Putamen (tissue), 1 donor: ENCODE measurements at regions not wholly inside any gene's neighbourhood (a gene's known extent, or its start where the extent isn't known, plus 50 kb on each side); places are given as distances from the start of the nearest gene placed in this dataset.
"Not testable (repeated sequence)": the region's sequence is repeated elsewhere in the genome, so short reads cannot be mapped to it uniquely, and the experiment has no call there.

Experiments
- DNase-seq: peaks from one replicate; pipeline ENCODE4 v3.0.0-alpha.2; 2016; ENCODE audit warnings: low spot score

DNA sequence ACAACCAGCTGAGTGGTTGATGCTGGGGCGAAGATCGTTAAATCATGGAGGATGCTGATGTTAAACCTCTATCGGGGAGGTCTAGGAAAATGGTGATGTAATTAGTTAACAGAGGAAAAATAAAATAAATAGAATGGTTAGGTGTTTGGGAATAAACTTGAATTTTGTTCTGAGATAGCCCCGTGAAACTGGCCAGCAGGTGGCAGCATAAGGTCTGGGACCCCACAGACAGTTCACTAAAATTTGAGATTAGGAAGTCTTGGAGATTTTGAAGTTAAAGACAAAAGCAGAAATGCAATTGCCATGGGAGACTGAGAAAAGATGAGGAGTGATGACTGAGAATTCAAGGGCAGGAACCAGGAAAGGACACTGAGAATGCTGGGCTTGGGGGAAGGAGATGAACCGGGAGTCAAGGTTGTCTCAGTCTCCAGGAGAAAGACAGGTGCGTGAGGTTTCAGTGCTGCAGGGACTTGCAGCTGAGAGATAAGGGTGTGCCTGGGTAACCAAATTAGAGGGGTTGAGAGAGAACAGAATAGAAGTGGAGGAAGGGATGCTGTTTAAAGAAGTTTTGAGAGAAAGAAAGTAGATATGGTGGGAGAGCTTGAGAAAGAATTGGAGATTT lies 248.0 kb downstream of the ZNF92 start:
- DNase-seq, result not testable (repeated sequence)

DNA sequence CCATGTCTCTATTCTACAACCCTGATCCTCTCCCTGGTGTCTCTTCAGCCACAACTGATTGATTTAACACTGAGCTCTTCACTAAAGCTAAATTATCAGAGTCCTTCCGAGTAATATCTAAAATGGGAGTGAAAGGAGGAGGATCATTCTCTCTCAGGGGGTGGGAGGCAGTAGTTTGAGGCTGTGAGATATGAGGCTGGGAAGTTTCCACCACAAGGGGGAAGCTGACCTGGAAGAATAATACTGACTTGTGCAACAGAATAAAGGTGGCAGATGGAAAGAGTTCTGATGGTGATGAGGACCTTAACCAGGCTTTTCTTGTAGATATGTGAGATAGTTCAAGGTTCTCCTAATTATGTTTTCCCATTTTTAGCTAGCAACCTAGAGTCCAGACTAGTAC lies 241.6 kb upstream of the VKORC1L1 start:
- DNase-seq, result not testable (repeated sequence)

DNA sequence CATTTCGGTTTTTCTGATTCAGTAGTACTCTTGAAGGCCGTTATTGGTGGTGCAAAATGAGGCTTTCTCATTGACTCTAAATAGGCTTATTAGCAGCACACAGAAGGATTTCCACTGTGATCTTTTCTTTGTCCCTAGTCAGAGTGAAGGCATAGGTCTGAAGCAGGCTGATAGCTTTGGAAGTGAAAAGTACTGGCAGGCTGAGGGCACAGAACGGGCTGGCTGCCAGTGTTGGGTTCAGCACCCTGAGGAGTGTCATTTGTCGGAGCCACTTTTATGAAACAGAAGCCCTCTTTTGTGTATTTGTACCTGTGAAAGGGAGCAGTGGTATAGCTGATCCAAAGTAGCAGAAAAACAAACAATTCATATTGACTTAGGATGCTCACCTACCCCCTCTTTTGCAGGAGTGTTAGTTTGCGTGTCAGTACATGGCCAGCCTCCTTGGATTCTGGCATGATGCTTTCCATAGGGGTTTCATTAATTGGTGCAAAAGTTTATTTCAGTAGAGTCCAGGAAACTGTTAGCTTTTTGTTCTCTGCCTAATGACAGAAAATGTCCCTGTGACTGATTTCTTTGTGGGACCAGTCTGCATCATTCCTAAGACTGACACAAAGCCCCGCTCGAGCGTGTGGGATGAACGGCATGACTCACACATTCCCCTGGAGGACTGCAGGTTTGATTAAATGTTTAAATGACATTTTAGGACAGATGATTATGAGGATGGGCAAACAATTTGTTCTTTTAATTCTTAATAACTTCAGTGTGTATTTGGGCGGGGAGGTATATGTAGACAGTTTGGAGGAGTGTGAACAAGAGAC lies 239.1 kb upstream of the VKORC1L1 start:
- not testable (repeated sequence) for DNase-seq

DNA sequence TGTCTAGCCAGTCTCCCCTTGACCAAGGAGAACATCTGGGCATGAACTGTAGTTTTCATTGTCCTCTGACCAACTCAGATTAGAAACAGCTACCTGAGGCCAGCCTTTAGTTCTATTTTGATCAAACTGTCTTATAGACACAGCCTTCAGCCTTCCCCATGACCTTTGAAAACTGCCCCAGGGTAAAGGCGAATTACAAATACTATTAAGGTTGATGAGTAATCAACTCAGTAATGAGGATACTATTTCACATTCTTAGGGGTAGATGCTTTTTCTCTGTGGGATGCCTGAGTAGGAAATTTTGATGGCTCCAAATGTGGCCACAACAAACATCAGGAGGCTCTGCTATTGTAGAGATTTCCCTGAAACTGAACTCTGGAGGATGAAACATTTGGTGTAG lies 234.0 kb upstream of the VKORC1L1 start:
- DNase-seq, result not testable (repeated sequence)

DNA sequence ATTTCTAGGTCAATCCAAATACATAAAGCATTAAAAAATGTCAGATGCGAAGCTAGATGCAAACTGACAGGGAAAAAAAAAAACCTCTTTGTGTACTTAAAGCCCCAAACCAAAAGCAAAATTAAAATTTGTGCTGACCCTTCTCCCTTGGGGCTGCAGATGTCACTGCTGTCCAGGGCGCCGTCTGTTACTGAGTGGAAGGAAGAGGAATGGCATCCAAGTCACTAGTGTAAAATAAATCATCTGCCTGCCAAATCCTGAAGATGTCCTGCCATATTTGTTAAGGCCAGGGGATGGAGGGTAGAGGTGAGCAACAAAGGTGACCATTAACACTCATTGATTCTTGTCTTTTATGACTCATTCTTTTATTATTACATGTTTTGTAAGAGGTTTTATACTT lies 233.2 kb upstream of the VKORC1L1 start:
- not testable (repeated sequence) for DNase-seq

DNA sequence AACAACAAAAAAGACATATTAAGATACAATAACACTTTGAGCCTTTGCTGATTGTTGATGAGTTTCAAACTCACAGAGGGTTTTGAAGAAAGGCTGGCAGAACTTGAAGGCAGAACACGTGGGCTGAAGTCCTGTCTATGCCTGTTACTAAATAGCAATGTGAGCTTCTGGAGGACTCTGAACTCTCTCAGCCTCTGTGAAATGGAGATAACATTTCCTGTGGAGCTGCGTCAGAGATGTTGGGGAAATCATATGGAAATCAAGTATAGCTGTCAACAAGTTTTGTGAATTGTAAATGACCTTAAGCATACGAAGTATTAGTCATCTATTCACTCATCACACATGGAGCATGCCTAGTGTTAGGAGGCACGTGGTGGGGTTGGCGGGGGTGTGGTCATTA lies 229.4 kb upstream of the VKORC1L1 start:
- DNase-seq, result not testable (repeated sequence)

DNA sequence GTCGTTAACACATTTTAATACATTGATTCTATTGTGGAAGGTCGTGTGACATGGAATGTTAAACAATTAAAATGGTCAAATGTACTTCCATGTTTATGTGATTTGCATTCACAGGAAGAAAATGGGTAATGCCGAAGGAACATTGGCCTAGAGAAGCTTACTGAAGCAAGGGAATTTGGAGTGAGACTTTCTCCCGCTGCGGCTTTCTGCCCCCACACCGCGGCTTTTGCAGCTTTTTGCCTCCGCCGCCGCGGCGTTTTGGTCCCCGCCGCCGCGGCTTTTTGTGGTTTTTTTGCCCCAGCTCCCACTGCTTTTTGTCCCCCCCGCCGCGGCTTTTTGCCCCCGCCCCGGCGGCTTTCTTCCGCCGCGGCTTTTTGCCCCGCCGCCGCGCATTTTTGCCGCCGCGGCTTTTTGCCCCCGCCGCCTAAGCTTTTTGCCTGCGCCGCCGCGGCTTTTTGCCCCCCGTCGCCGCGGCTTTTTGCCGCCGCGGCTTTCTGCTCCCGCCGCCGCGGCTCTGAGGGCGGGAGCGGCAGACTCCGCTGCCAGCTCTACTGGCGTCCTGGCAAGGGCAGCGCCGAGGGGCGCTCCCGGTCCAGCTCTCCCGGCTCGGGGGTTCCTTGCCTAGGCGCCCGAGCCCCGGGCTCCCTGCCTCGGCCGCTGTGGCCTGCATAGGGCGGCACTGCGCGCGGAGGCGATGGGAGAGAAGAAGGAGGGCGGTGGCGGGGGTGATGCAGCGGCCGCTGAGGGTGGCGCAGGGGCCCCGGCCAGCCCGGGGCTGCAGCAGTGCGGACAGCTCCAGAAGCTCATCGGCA lies 225.5 kb upstream of the VKORC1L1 start:
- not testable (repeated sequence) for DNase-seq

DNA sequence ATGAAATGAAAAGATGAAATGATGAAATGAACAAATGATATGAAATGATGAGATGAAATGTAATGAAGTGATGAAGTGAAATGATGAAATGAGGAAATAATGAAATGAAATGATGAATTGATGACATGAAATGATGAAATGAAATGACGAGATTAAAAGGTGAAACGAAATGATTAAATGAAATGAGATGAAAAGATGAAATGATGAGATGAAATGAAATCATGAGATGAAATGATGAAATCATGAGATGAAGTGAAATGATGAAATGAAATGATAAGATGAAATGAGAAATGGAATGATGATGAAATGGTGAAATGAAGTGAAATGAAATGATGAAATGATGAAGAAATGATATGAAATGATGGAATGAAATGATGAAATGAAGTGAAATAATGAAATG lies 221.7 kb upstream of the VKORC1L1 start:
- DNase-seq, result not testable (repeated sequence)

DNA sequence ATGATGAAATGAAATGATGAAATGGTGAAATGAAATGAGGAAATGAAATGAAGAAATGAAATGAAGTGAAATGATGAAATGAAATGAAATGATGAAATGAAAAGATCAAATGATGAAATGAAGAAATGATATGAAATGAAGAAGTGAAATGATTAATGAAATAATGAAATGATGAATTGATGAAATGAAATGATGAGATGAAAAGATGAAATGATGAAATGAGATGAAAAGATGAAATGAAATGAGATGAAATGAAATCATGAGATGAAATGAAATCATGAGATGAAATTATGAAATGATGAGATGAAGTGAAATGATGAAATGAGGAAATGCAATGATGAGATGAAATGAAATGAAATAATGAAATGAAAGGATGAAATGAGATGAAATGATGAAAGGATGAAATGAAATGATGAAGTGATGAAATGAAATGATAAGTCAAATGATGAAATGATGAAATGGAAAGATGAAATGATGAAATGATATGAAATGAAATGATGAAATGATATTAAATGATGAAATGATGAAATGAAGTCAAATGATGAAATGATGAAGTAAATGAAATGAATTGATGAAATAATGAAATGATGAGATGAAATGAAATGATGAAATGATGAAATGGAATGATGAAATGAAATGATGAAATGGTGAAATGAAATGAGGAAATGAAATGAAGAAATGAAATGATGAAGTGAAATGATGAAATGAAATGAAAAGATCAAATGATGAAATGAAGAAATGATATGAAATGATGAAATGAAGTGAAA lies 220.9 kb upstream of the VKORC1L1 start:
- not testable (repeated sequence) for DNase-seq

DNA sequence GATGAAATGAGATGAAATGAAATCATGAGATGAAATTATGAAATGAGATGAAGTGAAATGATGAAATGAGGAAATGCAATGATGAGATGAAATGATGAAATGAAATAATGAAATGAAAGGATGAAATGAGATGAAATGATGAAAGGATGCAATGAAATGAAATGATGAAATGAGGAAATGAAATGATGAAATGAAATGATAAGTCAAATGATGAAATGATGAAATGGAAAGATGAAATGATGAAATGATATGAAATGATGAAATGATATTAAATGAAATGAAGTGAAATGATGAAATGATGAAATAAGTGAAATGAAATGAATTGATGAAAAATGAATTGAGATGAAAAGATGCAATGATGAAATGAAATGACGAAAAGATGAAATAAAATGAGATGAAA lies 220.2 kb upstream of the VKORC1L1 start:
- DNase-seq, result not testable (repeated sequence)

DNA sequence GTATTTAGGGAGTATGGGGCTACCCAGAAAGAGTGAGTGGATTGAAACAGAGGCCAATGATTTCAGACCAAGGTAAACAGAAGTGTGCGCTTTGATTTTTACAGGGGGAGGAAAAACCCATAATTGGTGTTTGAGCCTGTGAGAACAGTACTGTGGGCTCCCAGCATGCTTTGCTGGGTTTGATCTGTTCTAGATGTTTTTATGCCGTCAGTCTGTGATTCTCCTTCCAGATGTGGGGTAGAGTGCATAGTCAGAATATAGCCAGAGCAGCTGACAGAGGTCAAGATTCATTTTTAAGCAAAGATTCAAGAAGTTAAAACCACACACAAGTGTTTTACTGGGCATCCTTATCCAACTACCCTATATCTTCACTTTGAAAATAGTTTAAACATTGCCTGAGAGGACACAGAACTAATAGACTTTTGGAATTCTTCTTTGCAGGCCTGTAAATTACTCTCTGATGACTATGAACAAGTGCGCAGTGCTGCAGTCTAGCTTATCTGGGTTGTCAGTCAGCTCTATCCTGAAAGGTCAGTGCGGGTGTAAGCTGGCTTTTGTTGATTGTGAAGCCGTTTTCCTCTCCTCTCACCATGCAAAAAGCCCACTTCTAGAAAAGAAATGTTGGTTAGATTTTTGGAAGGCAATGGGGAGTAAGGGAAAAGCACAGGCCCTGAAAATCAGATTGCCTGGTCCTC lies 216.2 kb upstream of the VKORC1L1 start:
- not testable (repeated sequence) for DNase-seq

DNA sequence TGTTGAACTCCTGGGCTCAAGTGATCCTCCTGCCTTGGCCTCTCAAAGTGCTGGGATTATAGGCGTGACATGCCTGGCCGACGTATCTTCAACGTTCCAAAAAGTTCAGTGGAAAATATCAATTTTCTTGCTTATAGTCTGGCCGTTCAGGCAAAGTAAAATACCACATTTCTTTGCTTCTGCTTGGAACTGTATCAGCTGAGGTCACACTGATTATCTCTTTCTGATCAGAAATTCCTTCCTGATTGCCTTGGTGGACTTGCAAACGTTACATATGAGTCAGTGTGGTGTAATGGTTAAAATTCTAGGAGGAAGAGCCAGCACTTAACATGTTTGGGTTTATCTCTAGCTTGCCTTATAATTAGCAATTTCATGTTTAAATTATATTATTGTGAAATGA lies 189.5 kb upstream of the VKORC1L1 start:
- not testable (repeated sequence) for DNase-seq

DNA sequence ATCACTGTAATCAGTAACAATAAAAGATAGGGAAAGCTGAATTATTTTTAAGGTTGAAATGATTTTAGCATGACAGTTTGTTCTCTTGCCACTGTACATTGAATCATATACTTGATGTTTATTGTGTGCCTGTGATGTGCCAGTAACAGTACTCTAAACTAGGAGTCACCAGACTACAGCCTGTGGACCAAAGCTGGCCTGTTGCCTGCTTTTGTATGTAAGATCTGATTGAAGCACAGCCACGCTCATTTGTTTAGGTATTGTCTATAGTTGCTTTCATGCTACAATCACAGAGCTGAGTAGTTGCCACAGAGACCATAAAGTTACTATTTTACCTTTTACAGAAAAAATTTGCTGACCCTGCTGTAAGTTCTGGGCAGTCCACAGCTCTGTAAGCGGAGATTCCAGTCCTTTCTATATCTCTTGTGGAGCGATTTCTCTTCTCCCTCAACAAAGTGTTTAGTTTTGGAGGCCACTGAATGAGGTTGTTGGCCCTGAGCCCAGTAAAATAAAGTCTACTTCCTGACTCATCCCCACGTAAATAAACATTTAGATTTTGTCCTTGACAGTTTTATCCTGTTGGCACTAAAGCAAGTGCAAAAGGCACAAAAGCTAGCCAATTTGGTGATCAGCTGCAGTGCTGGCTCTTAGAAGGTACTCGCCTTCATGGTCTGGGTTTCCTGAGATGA lies 173.7 kb upstream of the VKORC1L1 start:
- DNase-seq, result not testable (repeated sequence)

DNA sequence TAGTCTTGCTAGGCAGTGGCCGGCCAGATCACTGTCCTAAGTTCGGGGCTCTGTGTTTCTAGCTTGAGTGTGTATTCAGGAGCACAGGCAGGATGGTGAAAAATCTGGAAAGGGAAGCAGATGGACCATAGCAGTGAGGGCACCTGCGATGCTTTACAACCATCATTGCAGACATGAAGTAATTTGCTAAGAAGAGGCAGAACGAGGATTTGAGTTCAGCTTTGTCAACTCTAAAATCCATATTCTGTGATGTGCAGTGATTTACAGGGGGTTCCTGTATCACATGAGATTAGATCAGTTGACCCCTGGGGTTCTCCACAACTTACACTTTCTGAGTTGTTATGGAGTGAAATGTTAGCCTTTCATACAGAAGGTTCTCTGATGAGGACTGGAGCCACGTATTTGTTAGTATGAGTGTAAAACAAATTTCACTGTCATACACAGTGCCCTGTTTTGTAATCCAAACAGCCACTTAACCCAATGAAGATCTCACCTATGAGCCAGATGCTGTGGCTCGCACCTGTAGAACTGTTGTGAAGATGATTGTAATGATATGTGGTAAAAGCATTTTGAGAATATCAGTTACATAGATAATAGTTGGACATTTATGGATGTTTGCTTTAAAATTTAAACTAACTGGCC lies 173.0 kb upstream of the VKORC1L1 start:
- DNase-seq, result not testable (repeated sequence)

DNA sequence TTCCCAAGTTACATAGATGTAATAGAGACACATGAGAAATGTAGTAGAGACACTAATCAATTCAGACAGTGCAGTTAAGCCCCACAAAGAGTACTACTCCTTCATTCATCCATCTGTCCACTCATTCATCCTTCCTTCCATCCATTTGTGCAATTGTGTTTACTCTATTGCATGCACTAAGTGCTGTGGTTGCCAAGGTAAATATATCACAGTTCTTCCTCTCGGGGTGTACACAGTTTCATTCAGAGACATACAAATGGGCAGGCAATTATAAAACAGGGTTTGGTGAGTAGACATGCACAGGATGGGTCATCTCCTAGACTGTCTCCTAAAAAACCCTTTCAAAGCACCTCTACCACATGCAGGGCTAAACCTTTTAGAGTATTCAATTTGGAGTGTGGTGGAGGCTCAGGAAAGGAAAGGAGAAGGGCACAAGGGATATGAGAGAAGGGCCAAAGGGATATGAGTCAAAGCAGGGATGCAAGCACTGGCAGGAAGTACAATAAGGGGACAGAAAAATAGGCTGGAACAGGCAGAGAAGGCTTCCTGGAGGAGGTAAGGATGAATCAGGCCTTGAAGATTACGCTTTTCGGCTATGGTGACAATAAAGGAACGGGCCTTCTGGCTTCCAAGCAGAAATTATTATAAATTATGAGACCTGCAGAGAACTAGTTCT lies 153.6 kb upstream of the VKORC1L1 start:
- not testable (repeated sequence) for DNase-seq

DNA sequence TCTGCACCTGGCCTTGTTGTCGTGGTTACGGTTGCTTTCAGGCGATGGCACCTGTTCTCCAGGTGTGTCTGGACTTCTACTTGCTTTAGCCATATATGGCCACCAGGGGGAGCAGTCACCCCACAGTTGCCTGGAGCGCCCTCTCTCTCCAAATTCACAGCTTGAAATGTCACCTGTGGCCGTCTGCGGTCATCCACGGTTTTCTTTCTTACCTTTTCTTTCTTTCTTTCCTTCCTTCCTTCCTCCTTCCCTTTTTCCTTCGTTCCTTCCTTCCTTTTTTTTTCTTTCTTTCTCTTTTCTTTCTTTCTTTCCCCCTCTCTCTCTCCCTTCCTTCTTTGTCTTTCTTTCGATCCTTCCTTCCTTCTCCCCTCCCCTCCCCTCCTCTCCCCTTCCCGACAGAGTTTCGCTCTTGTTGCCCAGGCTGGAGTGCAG lies 150.5 kb upstream of the VKORC1L1 start:
- DNase-seq, result no peak

DNA sequence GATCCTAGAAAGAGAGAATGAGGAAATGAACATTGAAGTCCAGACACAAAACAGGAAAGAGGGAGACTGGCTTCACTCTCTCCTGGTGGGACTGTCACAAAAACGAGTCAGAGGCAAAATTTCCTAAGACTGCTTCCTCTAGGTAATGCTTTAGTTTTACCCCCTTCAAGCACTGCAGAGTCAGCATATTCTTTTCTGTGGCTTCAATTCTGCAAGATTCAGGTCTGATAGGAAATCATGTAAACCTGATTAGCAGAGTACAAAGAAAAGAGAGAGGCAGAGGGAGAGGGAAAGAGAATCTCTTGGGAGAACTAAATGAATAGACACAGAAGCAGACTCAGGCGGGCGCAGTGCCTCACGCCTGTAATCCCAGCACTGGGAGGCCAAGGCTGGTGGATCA lies 145.7 kb upstream of the VKORC1L1 start:
- DNase-seq, result not testable (repeated sequence)

DNA sequence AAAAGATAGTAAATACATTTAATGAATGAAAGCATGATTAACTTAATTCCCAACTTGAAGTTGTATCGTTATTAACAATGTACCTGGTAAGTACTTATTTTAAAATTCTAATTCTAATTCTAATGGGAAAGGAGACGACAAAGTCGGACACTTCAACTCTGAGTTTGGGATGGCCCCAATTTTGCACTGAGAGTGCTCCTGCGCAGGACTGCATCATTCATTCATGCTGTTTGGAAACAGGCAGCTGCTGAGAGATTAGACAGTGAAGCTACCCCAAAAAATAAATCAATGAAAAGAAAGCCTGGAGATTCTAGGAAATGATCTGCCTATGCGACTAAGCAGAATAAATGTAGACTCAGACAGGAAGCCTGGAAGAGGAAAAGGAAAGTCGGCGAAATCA lies 141.7 kb upstream of the VKORC1L1 start:
- DNase-seq, result no peak

DNA sequence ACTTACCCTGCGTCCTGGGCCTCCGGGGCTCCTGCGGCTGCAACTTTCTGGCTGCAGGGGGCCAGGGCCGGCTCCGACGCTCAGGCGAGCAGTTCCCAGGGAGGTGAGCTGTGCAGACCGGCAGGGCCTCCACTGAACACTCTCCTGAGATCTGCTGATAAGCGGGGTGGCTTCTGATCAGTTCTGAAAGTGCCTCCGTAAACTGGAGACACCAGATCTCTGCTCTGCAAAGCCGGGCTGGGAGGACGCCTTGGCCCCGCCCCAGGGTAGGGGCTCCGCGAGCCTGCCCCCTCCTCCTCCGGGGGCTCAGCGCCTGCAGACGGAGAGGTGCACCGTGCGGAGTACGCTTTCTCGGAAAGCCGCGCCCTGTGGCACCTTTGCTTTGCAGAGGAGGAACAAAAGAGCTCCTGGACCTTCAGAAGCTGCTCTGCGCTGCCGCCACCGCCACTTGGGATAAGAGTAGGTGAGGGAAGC lies 141.3 kb upstream of the VKORC1L1 start:
- DNase-seq, result no peak
